ENCODE measurements at regions not wholly inside any gene's neighbourhood (a gene's known extent, or its start where the extent isn't known, plus 50 kb on each side); places are given as distances from the start of the nearest gene placed in this dataset.

DNA sequence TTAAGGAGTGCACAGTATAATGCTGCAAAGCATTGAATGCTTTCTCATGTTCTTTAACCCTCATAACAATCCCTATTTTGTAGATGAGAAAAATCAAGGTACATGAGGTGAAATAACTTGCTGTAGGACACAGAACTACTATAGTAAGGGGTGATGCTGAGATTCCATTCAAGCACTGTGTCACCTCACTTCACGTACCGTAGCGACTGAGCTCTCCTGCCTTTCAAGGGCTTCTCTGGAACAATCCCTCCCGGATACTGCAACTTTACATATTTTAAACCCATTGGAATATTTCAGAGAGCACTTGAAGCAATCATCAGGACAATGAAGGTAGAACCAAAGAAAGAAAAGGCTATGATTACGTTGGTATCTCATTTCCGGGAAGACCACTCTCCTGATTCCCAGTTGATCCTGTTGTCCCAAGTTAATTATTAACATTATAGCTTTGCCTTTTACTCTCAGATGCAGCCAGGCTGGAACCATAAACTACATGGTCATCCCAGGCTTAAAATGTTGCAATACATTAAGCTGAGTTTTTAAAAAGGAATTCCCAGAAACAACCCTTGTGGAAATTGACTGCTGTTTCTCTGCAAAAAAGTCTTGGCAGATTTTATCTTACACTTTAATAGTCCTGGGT is 252.2 kb upstream of the IGF1R start:
- Histone ChIP-seq H2AFZ (ENCODE audit: low read depth, low read length) (no peak overlapping the region), H3K4me1 (ENCODE audit: control insufficient read depth, extremely low read depth, insufficient read depth, low read length) (no peaks in the 10 kb centered on the region), H3K4me3 (replicated peaks in 1 of 3; ENCODE audit: insufficient read depth in 1 of 3, low read depth in 1 of 3, low read length in 3 of 3) (no peak overlapping the region), H3K79me2 (ENCODE audit: control insufficient read depth, insufficient read depth, low read length) (no peaks in the 10 kb centered on the region), H3K27me3 (ENCODE audit: control insufficient read depth in 2 of 2, insufficient read depth in 2 of 2, low read length in 2 of 2) (no peaks in the 10 kb centered on the region), H3K9me1 (replicated peaks; ENCODE audit: control insufficient read depth, extremely low read depth, insufficient read depth, low read length) (no peaks in the 10 kb centered on the region), H3K9me3 (replicated peaks; ENCODE audit: control insufficient read depth, insufficient read depth, low read length) (no peaks in the 10 kb centered on the region), H4K20me1 (replicated peaks; ENCODE audit: control insufficient read depth, extremely low read depth, insufficient read depth, low read length) (no peaks in the 10 kb centered on the region), H3K4me2 (ENCODE audit: insufficient read depth, low read length) (no peak overlapping the region), H3K36me3 (ENCODE audit: control insufficient read depth in 2 of 2, extremely low read depth in 1 of 2, insufficient read depth in 2 of 2, low read length in 2 of 2) (no peaks in the 10 kb centered on the region), H3K9ac (replicated peaks; ENCODE audit: extremely low read depth, insufficient read depth, low read length) (no peak overlapping the region), H3K27ac (ENCODE audit: insufficient read depth, low read depth, low read length) (no peak overlapping the region)
- no peak for DNase-seq (ENCODE audit: low read depth, low spot score)
- ChIA-PET POLR2A (no interaction called here), CTCF (no interaction called here)
- dilution Hi-C loops (cut with MboI; ENCODE audit: extremely low pct_ligation_motif_present, low sequenced_read_pairs), result no loop called here
- intact Hi-C loops (cut with micrococcal nuclease), result no loop called here
- TF ChIP-seq, protein P1, sequence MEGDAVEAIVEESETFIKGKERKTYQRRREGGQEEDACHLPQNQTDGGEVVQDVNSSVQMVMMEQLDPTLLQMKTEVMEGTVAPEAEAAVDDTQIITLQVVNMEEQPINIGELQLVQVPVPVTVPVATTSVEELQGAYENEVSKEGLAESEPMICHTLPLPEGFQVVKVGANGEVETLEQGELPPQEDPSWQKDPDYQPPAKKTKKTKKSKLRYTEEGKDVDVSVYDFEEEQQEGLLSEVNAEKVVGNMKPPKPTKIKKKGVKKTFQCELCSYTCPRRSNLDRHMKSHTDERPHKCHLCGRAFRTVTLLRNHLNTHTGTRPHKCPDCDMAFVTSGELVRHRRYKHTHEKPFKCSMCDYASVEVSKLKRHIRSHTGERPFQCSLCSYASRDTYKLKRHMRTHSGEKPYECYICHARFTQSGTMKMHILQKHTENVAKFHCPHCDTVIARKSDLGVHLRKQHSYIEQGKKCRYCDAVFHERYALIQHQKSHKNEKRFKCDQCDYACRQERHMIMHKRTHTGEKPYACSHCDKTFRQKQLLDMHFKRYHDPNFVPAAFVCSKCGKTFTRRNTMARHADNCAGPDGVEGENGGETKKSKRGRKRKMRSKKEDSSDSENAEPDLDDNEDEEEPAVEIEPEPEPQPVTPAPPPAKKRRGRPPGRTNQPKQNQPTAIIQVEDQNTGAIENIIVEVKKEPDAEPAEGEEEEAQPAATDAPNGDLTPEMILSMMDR (IDR thresholded peaks at IDR 0.05; ENCODE audit: extremely low read depth in 1 of 2, insufficient read depth in 1 of 2, low read depth in 1 of 2, low read length in 2 of 2), result no peak
- TF ChIP-seq POLR2A (IDR thresholded peaks at IDR 0.05; ENCODE audit: low read depth, low read length), result no peak
- TF ChIP-seq, protein P2, sequence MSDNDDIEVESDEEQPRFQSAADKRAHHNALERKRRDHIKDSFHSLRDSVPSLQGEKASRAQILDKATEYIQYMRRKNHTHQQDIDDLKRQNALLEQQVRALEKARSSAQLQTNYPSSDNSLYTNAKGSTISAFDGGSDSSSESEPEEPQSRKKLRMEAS (IDR thresholded peaks at IDR 0.05; ENCODE audit: insufficient read depth, insufficient read length), result no peak
- no peak for TF ChIP-seq JUN (IDR thresholded peaks at IDR 0.05; ENCODE audit: borderline replicate concordance, insufficient read depth, insufficient read length, low read depth)
- no peak for TF ChIP-seq EZH2 (IDR thresholded peaks at IDR 0.05; ENCODE audit: borderline replicate concordance, low read depth, low read length, severe bottlenecking)
- no peak for TF ChIP-seq POLR2AphosphoS5 (IDR thresholded peaks at IDR 0.05; ENCODE audit: insufficient read depth, low read depth, low read length)
- no peak for TF ChIP-seq GATA2 (IDR thresholded peaks at IDR 0.05; ENCODE audit: insufficient read depth, insufficient read length, low read depth, low read length)
- TF ChIP-seq FOS (IDR thresholded peaks at IDR 0.05; ENCODE audit: borderline replicate concordance, insufficient read depth, low read length), result no peak
- TF ChIP-seq MYC (IDR thresholded peaks at IDR 0.05; ENCODE audit: low read depth, low read length), result no peak
- no peak for FAIRE-seq
- BruUV-seq (replicated peaks), result no TSS peak
